ENCODE measurements at regions not wholly inside any gene's neighbourhood (a gene's known extent, or its start where the extent isn't known, plus 50 kb on each side); places are given as distances from the start of the nearest gene placed in this dataset.

DNA sequence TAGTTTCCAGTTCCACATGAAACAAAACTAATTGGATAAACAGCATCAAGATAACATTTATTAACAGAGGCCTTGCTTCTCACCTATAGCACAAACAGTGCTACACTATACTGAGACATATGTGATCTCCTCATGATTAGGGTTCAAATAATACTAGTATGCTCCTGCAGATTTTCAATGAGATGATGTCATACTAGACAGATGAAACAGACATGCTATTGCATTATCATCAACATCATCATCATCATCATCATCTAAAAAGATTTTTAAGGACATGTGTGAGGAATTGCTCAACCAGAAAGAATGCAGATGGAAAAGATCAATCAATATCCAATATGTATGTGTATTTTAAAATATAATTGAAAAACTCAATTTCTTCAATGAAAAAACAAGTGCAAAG lies 932.3 kb downstream of the METTL15 start:
- H3K27ac ChIP-seq, result no peak overlapping the region
- H3K27me3 ChIP-seq (ENCODE audit: insufficient read depth, low read depth, severe bottlenecking), result no peaks in the 10 kb centered on the region
- H3K4me3 ChIP-seq (ENCODE audit: low read depth, low read length), result no peak overlapping the region
- H3K36me3 ChIP-seq, result no peaks in the 10 kb centered on the region
- TF ChIP-seq CTCF (IDR thresholded peaks at IDR 0.05; ENCODE audit: low read depth, low read length), result no peak
- no peak for DNase-seq
- no peaks in the 10 kb centered on the region for H3K9me3 ChIP-seq (ENCODE audit: severe bottlenecking)

DNA sequence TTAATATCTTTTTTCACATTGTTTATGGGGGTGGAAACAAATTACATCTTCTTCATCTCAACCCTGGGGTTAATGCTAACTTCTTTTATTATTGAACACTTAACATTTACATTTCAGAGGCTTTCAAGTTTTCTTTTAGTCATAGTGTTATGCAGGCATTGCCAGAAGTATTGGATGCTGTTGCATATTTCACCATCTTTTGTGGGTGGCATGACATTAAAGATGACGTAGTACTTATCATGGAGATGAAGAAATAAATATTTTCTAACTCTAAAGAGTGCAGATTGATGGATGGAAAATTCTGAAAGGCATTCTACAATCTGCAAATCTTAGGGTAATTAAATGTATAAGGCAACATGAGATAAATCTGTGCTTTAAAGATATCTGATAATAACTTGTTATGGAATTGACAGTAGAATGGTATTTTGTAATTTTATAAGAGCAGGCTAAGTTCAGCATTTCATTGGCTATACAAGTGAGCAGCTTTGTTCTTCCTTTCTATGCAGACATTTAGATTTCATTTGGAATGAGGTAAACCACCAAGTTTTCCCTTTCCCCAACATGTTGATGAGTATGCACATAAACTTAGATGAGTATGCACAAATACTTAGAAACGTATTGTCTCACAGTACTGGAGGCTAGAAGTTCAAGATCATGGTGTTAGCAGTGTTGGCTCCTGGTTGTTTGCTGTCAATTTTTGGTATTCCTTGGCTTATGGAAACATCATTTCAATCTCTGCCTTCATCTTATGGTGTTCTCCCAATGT lies 924.4 kb downstream of the METTL15 start:
- H3K36me3 ChIP-seq, result no peaks in the 10 kb centered on the region
- H3K27ac ChIP-seq, result no peak overlapping the region
- no peaks in the 10 kb centered on the region for H3K27me3 ChIP-seq (ENCODE audit: insufficient read depth, low read depth, severe bottlenecking)
- no peak for TF ChIP-seq CTCF (IDR thresholded peaks at IDR 0.05; ENCODE audit: low read depth, low read length)
- no peak for DNase-seq
- H3K4me3 ChIP-seq (ENCODE audit: low read depth, low read length), result no peak overlapping the region
- H3K9me3 ChIP-seq (ENCODE audit: severe bottlenecking), result no peaks in the 10 kb centered on the region

- no peak for DNase-seq
- no peak for TF ChIP-seq CTCF (IDR thresholded peaks at IDR 0.05; ENCODE audit: low read depth, low read length)
- no peaks in the 10 kb centered on the region for H3K27me3 ChIP-seq (ENCODE audit: insufficient read depth, low read depth, severe bottlenecking)
- H3K4me3 ChIP-seq (ENCODE audit: low read depth, low read length), result no peak overlapping the region
- H3K36me3 ChIP-seq, result no peaks in the 10 kb centered on the region
- no peaks in the 10 kb centered on the region for H3K9me3 ChIP-seq (ENCODE audit: severe bottlenecking)
- no peak overlapping the region for H3K27ac ChIP-seq
Measured at GRCh38 chr11:29029452-29029851, 921.3 kb downstream of the METTL15 start.

GRCh38 chr11:29027436-29027835 lies 919.2 kb downstream of the METTL15 start:
- Histone ChIP-seq H3K27ac (no peak overlapping the region), H3K9me3 (ENCODE audit: severe bottlenecking) (no peaks in the 10 kb centered on the region), H3K36me3 (no peaks in the 10 kb centered on the region), H3K27me3 (ENCODE audit: insufficient read depth, low read depth, severe bottlenecking) (no peaks in the 10 kb centered on the region), H3K4me3 (ENCODE audit: low read depth, low read length) (no peak overlapping the region)
- no peak for TF ChIP-seq CTCF (IDR thresholded peaks at IDR 0.05; ENCODE audit: low read depth, low read length)
- DNase-seq, result no peak

- TF ChIP-seq CTCF (IDR thresholded peaks at IDR 0.05; ENCODE audit: low read depth, low read length), result no peak
- H3K9me3 ChIP-seq (ENCODE audit: severe bottlenecking), result no peaks in the 10 kb centered on the region
- no peak for DNase-seq
- no peaks in the 10 kb centered on the region for H3K36me3 ChIP-seq
- no peak overlapping the region for H3K27ac ChIP-seq
- no peak overlapping the region for H3K4me3 ChIP-seq (ENCODE audit: low read depth, low read length)
- no peaks in the 10 kb centered on the region for H3K27me3 ChIP-seq (ENCODE audit: insufficient read depth, low read depth, severe bottlenecking)
Measured at GRCh38 chr11:29026286-29026685, 918.1 kb downstream of the METTL15 start.

GRCh38 chr11:29025001-29025400 lies 916.8 kb downstream of the METTL15 start:
- no peak for TF ChIP-seq CTCF (IDR thresholded peaks at IDR 0.05; ENCODE audit: low read depth, low read length)
- Histone ChIP-seq H3K27me3 (ENCODE audit: insufficient read depth, low read depth, severe bottlenecking) (no peaks in the 10 kb centered on the region), H3K36me3 (no peaks in the 10 kb centered on the region), H3K9me3 (ENCODE audit: severe bottlenecking) (no peaks in the 10 kb centered on the region), H3K4me3 (ENCODE audit: low read depth, low read length) (no peak overlapping the region), H3K27ac (no peak overlapping the region)
- DNase-seq, result no peak
